Right ventricle myocardium superior (tissue), 1 donor: ENCODE measurements at regions not wholly inside any gene's neighbourhood (a gene's known extent, or its start where the extent isn't known, plus 50 kb on each side); places are given as distances from the start of the nearest gene placed in this dataset.
A peak's percentile ranks its signal among the peaks of the same experiment; 100 is the strongest.
"Not testable (repeated sequence)": the region's sequence is repeated elsewhere in the genome, so short reads cannot be mapped to it uniquely, and the experiment has no call there.

Source experiments
- ATAC-seq: fragments of 200-7000 bp; cut with Tn5 transposase; one replicate; pipeline ENCODE4 v1.9.1; 2020; ENCODE audit warnings: mild to moderate bottlenecking; ENCODE audit not compliant: poor library complexity
- DNase-seq: peaks from one replicate; pipeline ENCODE4 v3.0.0-alpha.2; 2020
- intact Hi-C: fragments of 100-400 bp; cut with DNase I; formaldehyde crosslinking; loops from one replicate; pipeline ENCODE4 v1.11.2; 2022
- donor health status: DM: no; HTN: yes; CAD: no; lungs with severe emphysema.

DNA sequence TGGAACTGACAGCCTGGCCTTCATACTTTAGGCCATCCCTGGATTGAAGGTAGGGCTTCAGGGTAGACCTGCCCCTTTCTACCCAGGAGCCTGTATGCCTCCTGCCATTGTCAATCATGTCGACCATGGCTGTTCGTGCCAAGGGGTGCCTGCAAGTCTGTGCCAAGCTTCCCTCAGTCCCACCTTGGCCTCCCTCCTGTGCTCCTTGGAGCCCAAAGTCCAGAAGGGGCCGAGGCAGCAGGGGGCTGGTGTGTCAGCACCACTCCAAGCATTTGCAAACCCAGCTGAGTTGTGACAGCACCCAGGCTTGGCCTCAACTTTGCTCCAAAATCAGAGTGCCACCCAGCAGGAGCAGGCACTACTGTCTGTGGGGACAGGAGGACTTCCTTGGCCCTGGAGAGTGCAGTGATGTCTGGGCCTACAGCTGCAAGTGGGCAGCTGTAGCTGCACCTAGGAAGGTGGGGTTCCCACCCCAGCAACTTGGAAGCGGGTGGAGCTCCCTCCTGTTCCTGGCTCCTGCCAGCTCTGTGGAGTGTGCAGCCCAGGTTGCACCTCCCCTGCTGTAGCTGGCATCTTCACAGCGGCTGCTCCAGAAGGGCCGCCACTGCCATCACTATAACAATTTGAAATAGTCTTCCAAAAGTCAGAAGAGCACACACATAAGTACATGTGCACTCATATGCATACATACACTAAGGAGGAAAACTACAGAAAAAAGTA is 1719.3 kb downstream of the HACE1 start:
- ATAC-seq: no peak
- intact Hi-C loops: no loop called here
- no peak for DNase-seq

DNA sequence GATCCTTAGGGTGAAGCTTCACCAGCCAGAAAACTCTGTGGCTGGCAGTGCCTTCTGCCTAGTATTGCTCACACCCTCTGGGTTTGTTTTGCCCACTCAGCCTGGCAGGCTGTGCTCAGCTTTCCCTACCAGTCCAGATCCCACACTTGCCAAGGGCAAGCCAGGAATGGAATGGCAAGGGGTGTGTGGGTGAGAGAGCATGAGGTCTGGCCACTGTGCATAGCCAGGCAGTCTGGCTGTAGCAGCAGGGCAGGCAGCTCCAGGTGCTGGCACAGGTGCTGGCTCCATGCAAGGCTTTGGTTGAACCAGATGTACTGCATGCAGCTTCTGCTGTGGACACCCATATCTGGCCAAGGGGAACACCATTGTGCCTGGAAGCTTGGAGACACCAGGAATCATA is 1720.3 kb downstream of the HACE1 start:
- DNase-seq: no peak
- intact Hi-C loops: no loop called here
- peak; percentile 41 for ATAC-seq

GRCh38 chr6:103124471-103124870 is 1731.0 kb downstream of the GRIK2 start:
- intact Hi-C loops: no loop called here
- ATAC-seq (no peak), DNase-seq (no peak)

DNA sequence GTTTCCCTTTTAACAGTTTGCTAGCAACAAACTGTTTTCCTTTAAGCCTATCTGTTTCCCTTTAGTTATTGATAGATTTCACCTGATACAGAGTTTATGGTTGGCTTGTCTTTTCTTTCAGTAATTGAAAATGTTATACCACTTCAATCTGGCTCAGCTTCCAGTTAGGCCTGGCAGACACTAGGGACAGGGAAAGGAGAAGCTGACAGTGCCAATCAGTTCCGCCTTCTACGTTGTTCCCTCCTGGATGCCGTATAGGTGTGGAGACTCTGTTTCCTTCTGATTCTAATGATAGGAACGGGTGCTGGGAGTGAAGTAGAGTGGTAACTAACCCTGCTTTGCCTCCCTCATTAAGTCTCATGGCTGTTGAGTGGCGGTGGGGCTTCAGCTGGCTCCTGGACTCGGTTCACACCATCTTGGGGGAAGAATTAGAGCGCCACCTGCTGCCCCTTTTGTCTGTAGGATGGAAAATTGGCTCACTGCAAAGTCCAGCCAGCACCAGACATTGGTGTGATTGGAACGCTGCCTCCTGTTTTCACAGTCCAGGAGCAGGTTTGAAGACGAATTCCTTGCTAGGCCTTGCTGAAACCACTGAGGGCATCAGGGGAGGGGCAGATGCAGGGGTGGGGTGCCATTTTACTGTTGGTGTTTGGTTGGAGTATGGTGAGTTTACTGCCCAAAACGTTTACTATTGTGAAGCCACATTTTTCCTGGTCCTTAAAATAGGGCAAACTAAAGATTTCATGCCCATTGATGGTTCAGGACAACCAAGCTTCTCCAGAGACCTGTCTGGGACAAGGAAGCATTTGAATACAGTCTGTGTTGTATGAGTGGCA is 1729.5 kb downstream of the GRIK2 start:
- DNase-seq: no peak
- intact Hi-C loops: no loop called here
- ATAC-seq: peak; percentile 67

DNA sequence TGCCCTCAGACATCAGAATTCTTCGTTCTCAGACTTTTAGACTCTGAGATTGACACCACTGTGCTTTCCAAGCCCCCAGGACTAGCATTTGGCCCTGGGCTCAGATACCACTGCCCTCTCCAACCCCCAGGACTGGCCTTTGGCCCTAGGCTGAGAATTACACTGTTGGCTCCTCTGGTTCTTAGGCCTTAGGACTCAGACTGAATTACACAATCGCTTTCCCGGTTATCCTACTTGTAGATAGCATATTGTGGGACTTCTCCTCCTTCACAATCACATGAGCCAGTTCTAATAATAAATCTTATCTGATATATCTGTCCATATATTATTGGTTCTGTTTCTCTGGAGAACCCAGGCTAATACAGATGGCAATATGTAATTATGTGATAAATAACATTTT is 1725.5 kb downstream of the GRIK2 start:
- no peak for DNase-seq
- intact Hi-C loops: no loop called here
- ATAC-seq: no peak

DNA sequence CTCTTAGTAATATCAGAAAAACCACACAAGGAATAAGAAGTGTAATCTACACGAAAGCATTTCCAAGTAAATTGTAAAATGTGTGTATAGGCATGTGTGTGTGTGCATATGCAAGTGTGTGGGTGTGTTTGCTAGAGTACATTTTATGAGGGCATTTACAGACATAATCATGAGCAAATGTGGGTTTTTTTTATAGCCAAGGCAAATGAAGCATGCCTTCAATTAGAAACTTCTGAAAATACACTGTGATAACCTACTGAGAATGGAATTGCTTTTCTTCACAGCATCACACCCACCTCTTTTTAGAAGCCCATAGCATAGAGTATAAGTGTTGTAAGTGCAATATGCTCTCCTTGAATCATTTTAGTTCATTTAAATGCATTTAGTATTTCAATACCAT is 1721.1 kb downstream of the GRIK2 start:
- intact Hi-C loops: no loop called here
- ATAC-seq (no peak), DNase-seq (no peak)

- no peak for DNase-seq
- ATAC-seq: no peak
- intact Hi-C loops: no loop called here
Measured at GRCh38 chr6:103113416-103113815, 1719.9 kb downstream of the GRIK2 start.

- ATAC-seq (no peak), DNase-seq (no peak)
- intact Hi-C loops: no loop called here
Measured at GRCh38 chr6:103107985-103108384, 1714.5 kb downstream of the GRIK2 start.

DNA sequence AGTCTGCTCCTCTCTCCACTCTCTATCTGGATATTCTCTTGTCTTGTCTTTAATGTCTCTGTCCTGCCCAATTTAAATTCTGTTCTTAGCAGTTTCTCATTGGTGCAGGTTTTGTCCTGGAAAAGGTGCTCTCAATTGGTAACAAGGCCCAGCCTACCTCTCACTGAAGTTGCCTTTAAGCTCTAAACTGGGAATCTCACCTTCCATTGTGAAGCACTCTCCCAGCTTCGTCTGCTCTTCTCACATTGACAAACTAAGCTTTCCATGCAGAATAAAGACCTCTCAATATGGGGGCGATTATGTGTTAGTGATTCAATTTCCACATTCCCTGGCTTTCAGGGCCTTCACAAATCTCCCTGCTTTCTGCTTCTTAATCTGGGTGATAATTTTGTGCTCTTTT is 1712.2 kb downstream of the GRIK2 start:
- intact Hi-C loops: no loop called here
- no peak for ATAC-seq
- no peak for DNase-seq

- DNase-seq: no peak
- intact Hi-C loops: no loop called here
- ATAC-seq: no peak
Measured at GRCh38 chr6:103101267-103101666, 1707.8 kb downstream of the GRIK2 start.

DNA sequence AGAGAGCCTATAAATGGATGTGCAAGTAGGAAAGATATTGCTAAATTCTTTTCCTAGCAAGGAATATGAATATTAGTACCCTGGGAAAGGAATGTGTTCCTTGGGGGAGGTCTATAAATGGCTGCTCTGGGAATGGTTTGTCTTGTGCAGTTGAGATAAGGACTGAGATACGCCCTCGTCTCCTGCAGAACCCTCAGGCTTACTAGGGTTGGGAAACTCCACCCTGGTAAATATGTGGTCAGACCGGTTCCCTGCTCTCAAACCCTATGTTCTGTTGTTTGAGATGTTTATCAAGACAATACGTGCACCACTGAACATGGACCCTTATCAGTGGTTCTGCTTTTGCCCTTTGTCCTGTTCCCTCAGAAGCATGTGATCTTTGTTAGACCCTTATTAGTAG is 1698.9 kb downstream of the GRIK2 start:
- DNase-seq, intact Hi-C loops, ATAC-seq: not testable (repeated sequence)

DNA sequence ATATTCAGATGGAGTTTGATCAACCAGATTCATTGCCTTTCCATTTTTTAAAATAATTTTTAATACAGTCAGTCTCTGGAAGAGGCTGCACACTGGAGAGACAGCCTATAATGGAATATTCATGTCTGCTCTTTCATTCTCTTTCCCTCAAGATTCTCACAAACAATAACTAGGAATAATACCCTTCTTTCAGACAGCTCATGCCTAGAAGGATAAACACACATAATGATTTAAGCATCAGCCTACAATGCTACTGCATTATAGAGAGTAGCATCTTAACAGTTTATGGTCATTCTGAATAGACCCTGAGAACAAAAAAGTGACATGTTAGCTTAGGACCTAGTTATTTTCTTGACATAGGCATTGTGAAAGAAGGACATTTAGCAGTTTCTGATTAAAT is 1692.3 kb downstream of the GRIK2 start:
- ATAC-seq: no peak
- intact Hi-C loops: no loop called here
- DNase-seq: no peak

DNA sequence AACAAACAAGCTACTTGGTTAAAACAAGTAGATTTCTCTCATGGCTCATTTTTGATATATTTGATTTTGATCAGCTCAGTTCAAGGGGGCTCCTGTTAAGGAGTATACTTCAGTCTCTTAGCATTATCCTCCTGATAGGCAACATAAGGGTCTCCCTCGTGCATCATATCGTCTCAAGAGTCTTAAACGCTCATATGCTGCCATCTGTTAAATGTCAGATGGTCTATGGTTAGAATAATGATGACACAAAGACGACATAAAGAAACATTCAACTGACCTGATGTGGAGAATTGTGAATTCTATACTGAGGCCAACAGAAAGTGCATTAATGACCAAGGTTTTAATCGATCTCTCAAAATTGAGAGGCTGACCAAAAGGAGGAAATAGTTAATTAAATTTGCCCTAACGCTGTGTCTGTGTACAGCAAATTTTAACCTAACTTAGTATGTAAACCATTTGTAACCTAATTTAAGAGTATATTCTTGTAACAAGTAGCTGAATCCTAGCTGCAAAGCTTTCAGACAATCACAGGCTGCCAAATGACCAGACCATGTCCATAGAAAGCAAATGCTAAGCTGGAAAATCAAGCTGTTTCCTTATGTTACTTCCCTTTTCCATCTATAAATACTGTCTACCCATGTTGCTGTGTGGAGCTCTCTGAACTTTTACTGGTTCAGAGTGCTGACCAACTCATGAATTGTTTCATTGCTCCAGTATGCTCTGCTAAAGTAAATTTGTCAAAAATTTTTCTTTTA is 1688.5 kb downstream of the GRIK2 start:
- DNase-seq (no peak), ATAC-seq (no peak)
- intact Hi-C loops: no loop called here

- ATAC-seq: no peak
- no peak for DNase-seq
- intact Hi-C loops: no loop called here
Measured at GRCh38 chr6:103081126-103081525, 1687.6 kb downstream of the GRIK2 start.

DNA sequence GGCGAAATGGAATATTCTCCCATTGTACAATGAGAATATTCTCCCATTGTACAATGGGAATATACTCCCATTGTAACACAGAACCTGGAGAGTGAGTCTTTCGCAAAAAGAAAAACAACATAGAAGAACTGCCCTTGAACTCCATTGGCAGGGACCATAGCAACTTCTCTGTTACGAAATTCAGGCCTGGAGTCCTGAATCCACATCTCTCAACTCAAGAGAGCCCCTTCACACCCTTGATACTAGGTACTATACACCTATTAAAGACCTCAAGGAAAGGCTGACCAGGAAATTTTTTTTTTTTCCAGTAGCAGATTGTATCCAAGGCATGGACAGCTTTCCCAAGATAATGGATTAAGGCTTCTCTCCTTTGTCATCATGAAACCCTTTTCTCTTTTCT is 1687.0 kb downstream of the GRIK2 start:
- no peak for DNase-seq
- no peak for ATAC-seq
- intact Hi-C loops: no loop called here

DNA sequence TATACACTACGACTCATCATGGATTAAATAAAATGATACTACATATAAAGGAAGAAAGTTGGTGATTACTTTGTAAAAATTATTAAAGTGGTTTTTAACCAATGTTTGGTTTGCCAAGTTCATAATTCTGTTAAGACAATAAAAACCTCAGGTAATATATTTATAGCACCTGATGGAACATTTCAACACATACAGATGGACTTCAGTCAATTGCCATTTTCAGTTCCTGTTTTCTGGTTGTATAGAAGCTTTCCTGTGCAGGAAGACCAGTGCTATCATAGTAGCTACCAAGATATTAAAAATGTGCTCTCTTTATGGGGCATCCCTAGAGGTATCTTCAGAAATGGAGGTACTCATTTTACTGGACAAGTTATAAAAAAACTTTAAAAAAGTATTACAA is 1686.4 kb downstream of the GRIK2 start:
- ATAC-seq: no peak
- DNase-seq: no peak
- intact Hi-C loops: no loop called here

DNA sequence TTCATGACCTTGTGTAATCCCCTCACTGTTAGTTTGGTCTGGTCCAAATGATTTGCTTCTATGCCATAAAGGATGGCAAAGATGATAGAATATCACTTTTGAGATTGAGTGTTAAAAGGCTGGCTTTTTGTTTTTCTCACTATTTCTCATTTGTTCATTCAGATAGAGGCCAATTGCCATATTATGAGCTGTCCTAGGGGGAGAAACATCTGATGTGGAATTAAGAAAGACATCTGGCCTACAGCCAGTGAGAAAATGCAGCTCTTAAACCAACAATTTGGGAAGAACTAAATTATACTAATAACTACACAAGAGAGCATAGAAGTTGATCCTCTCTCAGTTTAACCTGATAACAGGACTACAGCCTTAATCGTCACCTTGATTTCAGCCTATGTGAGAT is 1668.6 kb downstream of the GRIK2 start:
- intact Hi-C loops: no loop called here
- ATAC-seq: no peak
- DNase-seq: no peak

- intact Hi-C loops: no loop called here
- no peak for ATAC-seq
Measured at GRCh38 chr6:103047567-103047966, 1654.1 kb downstream of the GRIK2 start.

GRCh38 chr6:103042336-103042735 is 1648.8 kb downstream of the GRIK2 start:
- DNase-seq (no peak), ATAC-seq (no peak)
- intact Hi-C loops: no loop called here

More at GRCh38 chr6:103047567-103047966, 1654.1 kb downstream of the GRIK2 start:
- DNase-seq: no peak

DNA sequence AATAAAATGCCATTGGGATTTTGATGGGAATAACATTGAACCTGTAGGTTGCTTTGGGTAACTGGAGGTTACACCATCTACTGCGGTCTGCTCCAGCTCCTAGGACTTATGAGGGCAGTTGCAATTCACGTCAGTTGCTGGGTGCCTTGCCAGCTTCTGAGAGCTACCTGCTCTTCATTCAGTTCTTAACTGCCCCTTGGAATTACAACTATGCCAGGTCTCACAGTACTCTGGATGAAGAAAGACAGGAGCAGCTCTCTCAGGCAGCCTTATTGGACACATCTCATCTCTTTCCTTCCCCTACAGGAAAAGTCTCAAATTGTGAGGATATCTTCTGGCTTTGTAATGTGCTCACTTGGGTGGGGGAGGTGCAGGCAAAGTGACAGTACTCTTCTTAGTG is 1643.3 kb downstream of the GRIK2 start:
- intact Hi-C loops: no loop called here
- no peak for ATAC-seq

More for the DNA sequence above, 1643.3 kb downstream of the GRIK2 start:
- no peak for DNase-seq
